OCI-LY7 (cell line): ENCODE measurements at regions not wholly inside any gene's neighbourhood (a gene's known extent, or its start where the extent isn't known, plus 50 kb on each side); places are given as distances from the start of the nearest gene placed in this dataset.

Experiments used
- BruUV-seq: library from RNA; stranded (reverse); fragments of 400-500 nt; replicated peaks from 2 replicates; lab custom pipeline; 2021; lab: Mats Ljungman, UMichigan
- CTCF ChIA-PET: fragments of 300-600 bp; sonication (Branson Sonifier 250); formaldehyde crosslinking; loops from one replicate; lab custom pipeline; 2022; ENCODE audit warnings: antibody characterized with exemption; ENCODE audit not compliant: unreplicated experiment; lab: Charles Lee
- POLR2A ChIA-PET: fragments of 300-600 bp; sonication (Branson Sonifier 250); formaldehyde crosslinking; loops from one replicate; lab custom pipeline; 2022; ENCODE audit warnings: antibody characterized with exemption; lab: Charles Lee
- DNase-seq: peaks from one replicate; pipeline ENCODE4 v3.0.0-alpha.2; 2015; ENCODE audit warnings: low spot score
- H2AFZ ChIP-seq: fragments of 200-600 bp; sonication (generic), shearing (Covaris generic); 2 replicates; pipeline ENCODE4 v1.6.1; 2014; ENCODE audit warnings: mild to moderate bottlenecking, antibody characterized with exemption, low read length, moderate library complexity
- H3K27ac ChIP-seq: fragments of 200-600 bp; sonication (generic); 2 replicates; pipeline ENCODE4 v1.5.1; 2014; ENCODE audit warnings: mixed run types, low read depth, mild to moderate bottlenecking, moderate library complexity, low read length, inconsistent platforms; ENCODE audit not compliant: poor library complexity, severe bottlenecking
- H3K36me3 ChIP-seq: fragments of 200-600 bp; sonication (generic); 2 replicates; pipeline ENCODE4 v1.6.1; 2014; ENCODE audit warnings: mild to moderate bottlenecking, antibody characterized with exemption, low read length, moderate library complexity, mixed read lengths; ENCODE audit not compliant: insufficient read depth
- H3K4me1 ChIP-seq: fragments of 200-600 bp; sonication (generic); 2 replicates; pipeline ENCODE4 v1.5.1; 2014; ENCODE audit warnings: mild to moderate bottlenecking, low read length; ENCODE audit not compliant: insufficient read depth, poor library complexity, severe bottlenecking
- H3K4me2 ChIP-seq: fragments of 200-600 bp; sonication (generic); 2 replicates; pipeline ENCODE4 v1.6.1; 2014; ENCODE audit warnings: mild to moderate bottlenecking, low read length
- H3K4me3 ChIP-seq: fragments of 200-600 bp; sonication (generic); 2 replicates; pipeline ENCODE4 v1.5.1; 2014; ENCODE audit warnings: mild to moderate bottlenecking, low read depth, low read length; ENCODE audit not compliant: poor library complexity, severe bottlenecking
- H3K79me2 ChIP-seq: fragments of 200-600 bp; sonication (generic); 2 replicates; pipeline ENCODE4 v1.6.1; 2016; ENCODE audit warnings: low read depth, mild to moderate bottlenecking, low read length, moderate library complexity, mixed read lengths; ENCODE audit not compliant: insufficient read depth
- H3K9me2 ChIP-seq: fragments of 200-600 bp; sonication (generic); 2 replicates; pipeline ENCODE4 v1.6.1; 2016; ENCODE audit warnings: mild to moderate bottlenecking, low read length, mixed read lengths; ENCODE audit not compliant: insufficient read depth
- H3K9me3 ChIP-seq: fragments of 200-600 bp; sonication (generic); 2 replicates; pipeline ENCODE4 v1.6.1; 2014; ENCODE audit warnings: mild to moderate bottlenecking, mixed run types, low read length, mixed read lengths
- H4K20me1 ChIP-seq: fragments of 200-600 bp; sonication (generic); 2 replicates; pipeline ENCODE4 v1.6.1; 2014; ENCODE audit warnings: mild to moderate bottlenecking, antibody characterized with exemption, low read length, moderate library complexity, mixed read lengths; ENCODE audit not compliant: insufficient read depth
- CTCF ChIP-seq: fragments of 200-600 bp; sonication (generic); conservative IDR thresholded peaks from 2 replicates; pipeline ENCODE4 v1.5.1; 2014; ENCODE audit warnings: mild to moderate bottlenecking, antibody characterized with exemption, low read length, moderate library complexity, mixed read lengths
- EZH2phosphoT487 ChIP-seq: fragments of 200-600 bp; sonication (generic); IDR thresholded peaks from 2 replicates; pipeline ENCODE4 v1.6.1; 2018; ENCODE audit warnings: low read depth, borderline replicate concordance, mild to moderate bottlenecking, mixed run types, antibody characterized with exemption, low read length, moderate library complexity, mixed read lengths
- intact Hi-C: fragments of 100-400 bp; cut with micrococcal nuclease; formaldehyde crosslinking; loops from one replicate; pipeline ENCODE4 v1.10.0; 2022; ENCODE audit not compliant: unreplicated experiment

- Histone ChIP-seq H3K36me3 (no peaks in the 10 kb centered on the region), H4K20me1 (no peaks in the 10 kb centered on the region), H3K4me3 (no peak overlapping the region), H3K4me2 (no peak overlapping the region), H3K27ac (no peak overlapping the region), H3K9me2 (no peaks in the 10 kb centered on the region), H3K4me1 (no peaks in the 10 kb centered on the region), H3K79me2 (no peaks in the 10 kb centered on the region), H2AFZ (no peak overlapping the region), H3K9me3 (no peaks in the 10 kb centered on the region)
- TF ChIP-seq EZH2phosphoT487 (no peak), CTCF (no peak)
- ChIA-PET CTCF (no interaction called here), POLR2A (interaction anchor here (0.6 kb wide), 1 partner anchor 30 kb away, joined by 3 read pairs; no protein-coding TSS in a partner anchor)
- no peak for DNase-seq
- BruUV-seq, result no TSS peak
- intact Hi-C loops, result no loop called here
Observed at GRCh38 chr4:138678985-138679746, 336.4 kb upstream of the NOCT start.

- POLR2A ChIA-PET, result no interaction called here
- no TSS peak for BruUV-seq
- no peak overlapping the region for H3K4me2 ChIP-seq
- no peak overlapping the region for H3K27ac ChIP-seq
- intact Hi-C loops, result no loop called here
- no peak for DNase-seq
- H3K4me1 ChIP-seq, result no peaks in the 10 kb centered on the region
- no peak for TF ChIP-seq CTCF
- no peak for TF ChIP-seq EZH2phosphoT487
- H3K9me2 ChIP-seq, result no peaks in the 10 kb centered on the region
- no peak overlapping the region for H3K4me3 ChIP-seq
- no peaks in the 10 kb centered on the region for H3K36me3 ChIP-seq
- no peaks in the 10 kb centered on the region for H3K9me3 ChIP-seq
- no peak overlapping the region for H2AFZ ChIP-seq
- no peaks in the 10 kb centered on the region for H3K79me2 ChIP-seq
- CTCF ChIA-PET, result no interaction called here
- H4K20me1 ChIP-seq, result no peaks in the 10 kb centered on the region
Observed at GRCh38 chr4:138677748-138678147, 337.8 kb upstream of the NOCT start.

- no peak for TF ChIP-seq EZH2phosphoT487
- TF ChIP-seq CTCF, result no peak
- ChIA-PET POLR2A (no interaction called here), CTCF (no interaction called here)
- Histone ChIP-seq H3K27ac (no peak overlapping the region), H3K36me3 (no peaks in the 10 kb centered on the region), H4K20me1 (no peaks in the 10 kb centered on the region), H3K79me2 (no peaks in the 10 kb centered on the region), H3K4me3 (no peak overlapping the region), H2AFZ (no peak overlapping the region), H3K4me1 (no peaks in the 10 kb centered on the region), H3K9me2 (no peaks in the 10 kb centered on the region), H3K4me2 (no peak overlapping the region), H3K9me3 (no peaks in the 10 kb centered on the region)
- DNase-seq, result no peak
- no TSS peak for BruUV-seq
- intact Hi-C loops, result no loop called here
Observed at GRCh38 chr4:138677212-138677611, 338.4 kb upstream of the NOCT start.
